Endothelial cell of umbilical vein (primary cell): ENCODE measurements at regions not wholly inside any gene's neighbourhood (a gene's known extent, or its start where the extent isn't known, plus 50 kb on each side); places are given as distances from the start of the nearest gene placed in this dataset.

Experiments
- POLR2A ChIP-seq: IDR thresholded peaks from 2 replicates; pipeline ENCODE4 v1.6.1; 2012; ENCODE audit warnings: low read depth, mild to moderate bottlenecking, control low read depth, low read length
- POLR2AphosphoS5 ChIP-seq: IDR thresholded peaks from 2 replicates; pipeline ENCODE4 v1.6.1; 2012; ENCODE audit warnings: low read depth, mild to moderate bottlenecking, control low read depth, low read length, moderate library complexity; ENCODE audit not compliant: insufficient read depth
- TF ChIP-seq, protein P1 (sequence below), 2 donors: IDR thresholded peaks; 1 replicate in 1 of 2; 2 replicates in 1 of 2; pipeline ENCODE4 v1.5.1; 2011; ENCODE audit warnings: low read length in 2 of 2, mild to moderate bottlenecking in 2 of 2, moderate library complexity in 2 of 2, control low read depth in 1 of 2, inconsistent platforms in 1 of 2, low read depth in 1 of 2; ENCODE audit not compliant: insufficient read depth in 1 of 2; ENCODE audit errors: extremely low read depth in 1 of 2

DNA sequence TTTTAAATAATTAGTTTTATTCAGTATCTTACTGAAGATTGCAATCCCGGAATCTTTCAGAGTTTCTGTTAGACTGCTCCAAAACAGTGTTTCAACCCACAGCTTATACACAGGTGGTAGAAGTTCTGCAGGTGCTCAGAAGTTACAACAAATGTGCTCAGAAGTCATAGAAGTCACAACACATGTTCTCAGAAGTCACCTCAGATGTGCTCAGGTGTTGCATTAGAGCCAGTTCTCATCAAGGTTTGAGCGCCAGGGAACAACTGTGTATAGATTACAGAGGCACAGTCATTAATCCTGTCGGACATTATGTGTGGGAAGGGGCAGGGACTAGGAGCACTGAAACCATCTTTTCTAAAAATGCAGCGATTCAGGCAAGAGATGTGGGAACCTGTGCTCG is 124.5 kb downstream of the ARSF start:
- TF ChIP-seq, protein P1, sequence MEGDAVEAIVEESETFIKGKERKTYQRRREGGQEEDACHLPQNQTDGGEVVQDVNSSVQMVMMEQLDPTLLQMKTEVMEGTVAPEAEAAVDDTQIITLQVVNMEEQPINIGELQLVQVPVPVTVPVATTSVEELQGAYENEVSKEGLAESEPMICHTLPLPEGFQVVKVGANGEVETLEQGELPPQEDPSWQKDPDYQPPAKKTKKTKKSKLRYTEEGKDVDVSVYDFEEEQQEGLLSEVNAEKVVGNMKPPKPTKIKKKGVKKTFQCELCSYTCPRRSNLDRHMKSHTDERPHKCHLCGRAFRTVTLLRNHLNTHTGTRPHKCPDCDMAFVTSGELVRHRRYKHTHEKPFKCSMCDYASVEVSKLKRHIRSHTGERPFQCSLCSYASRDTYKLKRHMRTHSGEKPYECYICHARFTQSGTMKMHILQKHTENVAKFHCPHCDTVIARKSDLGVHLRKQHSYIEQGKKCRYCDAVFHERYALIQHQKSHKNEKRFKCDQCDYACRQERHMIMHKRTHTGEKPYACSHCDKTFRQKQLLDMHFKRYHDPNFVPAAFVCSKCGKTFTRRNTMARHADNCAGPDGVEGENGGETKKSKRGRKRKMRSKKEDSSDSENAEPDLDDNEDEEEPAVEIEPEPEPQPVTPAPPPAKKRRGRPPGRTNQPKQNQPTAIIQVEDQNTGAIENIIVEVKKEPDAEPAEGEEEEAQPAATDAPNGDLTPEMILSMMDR (IDR thresholded peaks at IDR 0.05; ENCODE audit: extremely low read depth in 1 of 2, insufficient read depth in 1 of 2, low read depth in 1 of 2, low read length in 2 of 2), result no peak
- no peak for TF ChIP-seq POLR2A
- no peak for TF ChIP-seq POLR2AphosphoS5
